GM21423 (cell line): ENCODE measurements at regions not wholly inside any gene's neighbourhood (a gene's known extent, or its start where the extent isn't known, plus 50 kb on each side); places are given as distances from the start of the nearest gene placed in this dataset.
"Not testable (repeated sequence)": the region's sequence is repeated elsewhere in the genome, so short reads cannot be mapped to it uniquely, and the experiment has no call there.

Source experiments
- ATAC-seq: cut with Tn5 transposase; IDR thresholded peaks from one replicate; pipeline ENCODE4 v1.9.1; 2021; ENCODE audit warnings: mild to moderate bottlenecking, moderate library complexity; ENCODE audit not compliant: unreplicated experiment

GRCh38 chr9:75532233-75533050 lies 358.0 kb upstream of the PCSK5 start:
- ATAC-seq = no peak

- no peak for ATAC-seq
Measured at GRCh38 chr9:75539523-75539922, 350.9 kb upstream of the PCSK5 start.

GRCh38 chr9:75540185-75540584 lies 350.3 kb upstream of the PCSK5 start:
- no peak for ATAC-seq

GRCh38 chr9:75541734-75542133 lies 348.7 kb upstream of the PCSK5 start:
- ATAC-seq = no peak

- ATAC-seq = no peak
Measured at GRCh38 chr9:75544815-75545214, 345.7 kb upstream of the PCSK5 start.

- no peak for ATAC-seq
Measured at GRCh38 chr9:75545287-75545686, 345.2 kb upstream of the PCSK5 start.

- no peak for ATAC-seq
Measured at GRCh38 chr9:75548871-75549270, 341.6 kb upstream of the PCSK5 start.

GRCh38 chr9:75551861-75552260 lies 338.6 kb upstream of the PCSK5 start:
- no peak for ATAC-seq

GRCh38 chr9:75552941-75553340 lies 337.5 kb upstream of the PCSK5 start:
- ATAC-seq = no peak

GRCh38 chr9:75566813-75567212 lies 323.7 kb upstream of the PCSK5 start:
- not testable (repeated sequence) for ATAC-seq

GRCh38 chr9:75570538-75570937 lies 319.9 kb upstream of the PCSK5 start:
- no peak for ATAC-seq

GRCh38 chr9:75574569-75574968 lies 315.9 kb upstream of the PCSK5 start:
- no peak for ATAC-seq

GRCh38 chr9:75582870-75583269 lies 307.6 kb upstream of the PCSK5 start:
- ATAC-seq = no peak

GRCh38 chr9:75588808-75589207 lies 301.7 kb upstream of the PCSK5 start:
- ATAC-seq = no peak

GRCh38 chr9:75589497-75589896 lies 301.0 kb upstream of the PCSK5 start:
- ATAC-seq = no peak

- ATAC-seq = no peak
Measured at GRCh38 chr9:75591972-75592371, 298.5 kb upstream of the PCSK5 start.

- no peak for ATAC-seq
Measured at GRCh38 chr9:75592586-75592985, 297.9 kb upstream of the PCSK5 start.

GRCh38 chr9:75593920-75594319 lies 296.6 kb upstream of the PCSK5 start:
- ATAC-seq = no peak

- ATAC-seq = no peak
Measured at GRCh38 chr9:75599126-75599525, 291.3 kb upstream of the PCSK5 start.

- no peak for ATAC-seq
Measured at GRCh38 chr9:75601280-75601679, 289.2 kb upstream of the PCSK5 start.

GRCh38 chr9:75602060-75602459 lies 288.4 kb upstream of the PCSK5 start:
- no peak for ATAC-seq

GRCh38 chr9:75604661-75605060 lies 285.8 kb upstream of the PCSK5 start:
- no peak for ATAC-seq

- ATAC-seq = no peak
Measured at GRCh38 chr9:75607521-75607920, 283.0 kb upstream of the PCSK5 start.
